PC-9 (cell line): ENCODE measurements at regions not wholly inside any gene's neighbourhood (a gene's known extent, or its start where the extent isn't known, plus 50 kb on each side); places are given as distances from the start of the nearest gene placed in this dataset.

Source experiments
- BruUV-seq: library from RNA; stranded (reverse); fragments of 400-500 nt; replicated peaks from 2 replicates; lab custom pipeline; 2021; lab: Mats Ljungman, UMichigan
- CTCF ChIA-PET: fragments of 300-600 bp; sonication (Branson Sonifier 250); formaldehyde crosslinking; loops from one replicate; lab custom pipeline; 2022; ENCODE audit warnings: antibody characterized with exemption; lab: Charles Lee
- POLR2A ChIA-PET: fragments of 300-600 bp; sonication (Branson Sonifier 250); formaldehyde crosslinking; loops from one replicate; lab custom pipeline; 2022; ENCODE audit warnings: antibody characterized with exemption; ENCODE audit not compliant: unreplicated experiment; lab: Charles Lee
- DNase-seq, 2 experiments: peaks; one replicate each; pipeline versions ENCODE4 v3.0.0 to v3.0.0-alpha.2; 2015 to 2022; ENCODE audit warnings: mixed read lengths in 1 of 2
- H2AFZ ChIP-seq: fragments of 200-600 bp; sonication (generic); 2 replicates; pipeline ENCODE4 v1.8.1; 2017; ENCODE audit warnings: antibody characterized with exemption
- H3F3A ChIP-seq: fragments of 200-600 bp; sonication (generic); 2 replicates; pipeline ENCODE4 v1.8.1; 2017; ENCODE audit warnings: antibody characterized with exemption, mild to moderate bottlenecking, low read depth; ENCODE audit not compliant: insufficient read depth
- H3K27ac ChIP-seq: fragments of 200-600 bp; sonication (generic); 2 replicates; pipeline ENCODE4 v1.6.1; 2016; ENCODE audit warnings: mixed run types
- H3K27me3 ChIP-seq: fragments of 200-600 bp; sonication (generic); 2 replicates; pipeline ENCODE4 v1.6.1; 2016; ENCODE audit warnings: low read depth, mixed run types; ENCODE audit not compliant: insufficient read depth
- H3K36me3 ChIP-seq: fragments of 200-600 bp; sonication (generic); 2 replicates; pipeline ENCODE4 v1.6.1; 2016; ENCODE audit warnings: low read depth, mixed run types
- H3K4me1 ChIP-seq: fragments of 200-600 bp; sonication (generic); replicated peaks from 2 replicates; pipeline ENCODE4 v1.6.1; 2016; ENCODE audit warnings: mixed run types; ENCODE audit not compliant: insufficient read depth
- H3K4me2 ChIP-seq: fragments of 200-600 bp; sonication (generic); 2 replicates; pipeline ENCODE4 v1.6.1; 2017; ENCODE audit warnings: mixed run types
- H3K4me3 ChIP-seq: fragments of 200-600 bp; sonication (generic); 2 replicates; pipeline ENCODE4 v1.6.1; 2016; ENCODE audit warnings: mixed run types
- H3K79me2 ChIP-seq: fragments of 200-600 bp; sonication (generic); 2 replicates; pipeline ENCODE4 v1.6.1; 2017; ENCODE audit warnings: low read depth, mixed run types
- H3K9me2 ChIP-seq: fragments of 200-600 bp; sonication (generic); 2 replicates; pipeline ENCODE4 v1.8.1; 2017; ENCODE audit warnings: mild to moderate bottlenecking; ENCODE audit not compliant: insufficient read depth
- H3K9me3 ChIP-seq: fragments of 200-600 bp; sonication (generic); 2 replicates; pipeline ENCODE4 v1.8.1; 2016; ENCODE audit warnings: low read depth; ENCODE audit not compliant: insufficient read depth
- H4K20me1 ChIP-seq: fragments of 200-600 bp; sonication (generic); 2 replicates; pipeline ENCODE4 v1.8.1; 2017; ENCODE audit not compliant: insufficient read depth
- EZH2 ChIP-seq: fragments of 200-600 bp; sonication (generic); IDR thresholded peaks from 2 replicates; pipeline ENCODE4 v1.8.0; 2017; ENCODE audit warnings: antibody characterized with exemption, low read depth
- intact Hi-C: fragments of 100-400 bp; cut with micrococcal nuclease; formaldehyde crosslinking; loops from one replicate; pipeline ENCODE4 v1.10.0; 2022; ENCODE audit not compliant: unreplicated experiment
- TF ChIP-seq, protein P1 (sequence below): fragments of 200-600 bp; sonication (generic); conservative IDR thresholded peaks from 2 replicates; pipeline ENCODE4 v1.6.1; 2017; ENCODE audit warnings: mixed run types, antibody characterized with exemption, mild to moderate bottlenecking, moderate library complexity

DNA sequence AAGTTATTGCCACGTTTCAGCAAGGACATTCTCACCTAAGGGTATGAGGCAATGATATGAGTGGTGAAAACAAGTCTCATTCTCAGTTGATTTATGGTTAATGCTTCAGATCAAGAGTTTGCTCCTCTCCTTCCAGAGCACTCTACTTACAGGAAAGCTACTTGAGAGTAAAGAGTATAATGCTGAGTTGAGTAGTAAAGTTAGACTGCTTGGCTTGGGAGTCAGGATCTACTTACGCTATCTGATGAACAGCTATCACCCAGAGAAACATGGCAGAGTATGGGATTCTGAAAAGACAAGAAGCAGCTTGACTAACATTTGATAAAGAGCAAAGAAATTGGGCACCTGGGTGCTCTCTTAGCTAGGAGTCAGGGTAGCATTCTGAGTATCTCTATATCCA lies 211.8 kb downstream of the GLUD2 start:
- no peaks in the 10 kb centered on the region for H3F3A ChIP-seq
- H2AFZ ChIP-seq: no peak overlapping the region
- no peak overlapping the region for H3K4me2 ChIP-seq
- TF ChIP-seq, protein P1, sequence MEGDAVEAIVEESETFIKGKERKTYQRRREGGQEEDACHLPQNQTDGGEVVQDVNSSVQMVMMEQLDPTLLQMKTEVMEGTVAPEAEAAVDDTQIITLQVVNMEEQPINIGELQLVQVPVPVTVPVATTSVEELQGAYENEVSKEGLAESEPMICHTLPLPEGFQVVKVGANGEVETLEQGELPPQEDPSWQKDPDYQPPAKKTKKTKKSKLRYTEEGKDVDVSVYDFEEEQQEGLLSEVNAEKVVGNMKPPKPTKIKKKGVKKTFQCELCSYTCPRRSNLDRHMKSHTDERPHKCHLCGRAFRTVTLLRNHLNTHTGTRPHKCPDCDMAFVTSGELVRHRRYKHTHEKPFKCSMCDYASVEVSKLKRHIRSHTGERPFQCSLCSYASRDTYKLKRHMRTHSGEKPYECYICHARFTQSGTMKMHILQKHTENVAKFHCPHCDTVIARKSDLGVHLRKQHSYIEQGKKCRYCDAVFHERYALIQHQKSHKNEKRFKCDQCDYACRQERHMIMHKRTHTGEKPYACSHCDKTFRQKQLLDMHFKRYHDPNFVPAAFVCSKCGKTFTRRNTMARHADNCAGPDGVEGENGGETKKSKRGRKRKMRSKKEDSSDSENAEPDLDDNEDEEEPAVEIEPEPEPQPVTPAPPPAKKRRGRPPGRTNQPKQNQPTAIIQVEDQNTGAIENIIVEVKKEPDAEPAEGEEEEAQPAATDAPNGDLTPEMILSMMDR: no peak
- TF ChIP-seq EZH2: no peak
- BruUV-seq: no TSS peak
- POLR2A ChIA-PET: no interaction called here
- CTCF ChIA-PET: no interaction called here
- DNase-seq: no peak
- no peaks in the 10 kb centered on the region for H3K9me2 ChIP-seq
- no peak overlapping the region for H3K27ac ChIP-seq
- intact Hi-C loops: no loop called here
- H3K79me2 ChIP-seq: no peaks in the 10 kb centered on the region
- H3K36me3 ChIP-seq: no peaks in the 10 kb centered on the region
- H3K4me1 ChIP-seq: no peaks in the 10 kb centered on the region
- no peaks in the 10 kb centered on the region for H4K20me1 ChIP-seq
- H3K9me3 ChIP-seq: no peaks in the 10 kb centered on the region
- no peaks in the 10 kb centered on the region for H3K27me3 ChIP-seq
- no peak overlapping the region for H3K4me3 ChIP-seq

DNA sequence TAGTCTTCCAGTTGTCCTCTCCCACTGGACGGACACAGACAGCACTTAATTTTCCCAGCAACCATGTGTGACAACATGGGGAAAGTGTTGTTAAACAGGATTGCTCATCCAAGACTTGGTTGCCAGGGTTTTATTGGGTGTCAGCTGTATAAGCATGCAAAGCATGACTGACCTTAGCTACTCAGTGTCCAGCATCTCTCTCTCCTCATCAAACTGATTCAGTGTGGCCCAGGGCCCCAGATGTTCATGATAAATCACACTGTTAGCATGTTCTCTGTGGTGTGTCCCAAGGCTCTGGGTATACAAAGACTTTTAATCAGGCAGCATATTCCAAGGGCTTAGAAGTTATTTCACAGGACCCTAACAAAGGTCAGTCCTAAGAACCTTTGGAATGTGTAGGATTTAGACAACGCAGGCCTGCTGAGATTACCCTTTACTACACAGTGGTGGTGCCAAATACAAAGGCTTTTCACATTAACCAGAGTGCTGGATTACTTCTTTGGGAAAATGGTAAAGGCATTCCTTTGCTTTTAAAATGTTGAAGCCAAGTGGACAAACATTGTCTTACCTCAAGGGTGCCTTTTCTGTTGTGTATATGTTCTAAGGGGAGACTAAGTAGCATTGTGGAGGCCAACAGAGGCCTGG lies 213.3 kb downstream of the GLUD2 start:
- Histone ChIP-seq H3K79me2 (no peaks in the 10 kb centered on the region), H3K4me2 (no peak overlapping the region), H3F3A (no peaks in the 10 kb centered on the region), H3K27me3 (no peaks in the 10 kb centered on the region), H3K4me3 (no peak overlapping the region), H3K9me3 (no peaks in the 10 kb centered on the region), H3K4me1 (no peaks in the 10 kb centered on the region), H3K9me2 (no peaks in the 10 kb centered on the region), H2AFZ (no peak overlapping the region), H3K36me3 (no peaks in the 10 kb centered on the region), H4K20me1 (no peaks in the 10 kb centered on the region), H3K27ac (no peak overlapping the region)
- TF ChIP-seq, protein P1: no peak
- TF ChIP-seq EZH2: no peak
- BruUV-seq: no TSS peak
- no peak for DNase-seq
- ChIA-PET CTCF (no interaction called here), POLR2A (no interaction called here)
- intact Hi-C loops: no loop called here

DNA sequence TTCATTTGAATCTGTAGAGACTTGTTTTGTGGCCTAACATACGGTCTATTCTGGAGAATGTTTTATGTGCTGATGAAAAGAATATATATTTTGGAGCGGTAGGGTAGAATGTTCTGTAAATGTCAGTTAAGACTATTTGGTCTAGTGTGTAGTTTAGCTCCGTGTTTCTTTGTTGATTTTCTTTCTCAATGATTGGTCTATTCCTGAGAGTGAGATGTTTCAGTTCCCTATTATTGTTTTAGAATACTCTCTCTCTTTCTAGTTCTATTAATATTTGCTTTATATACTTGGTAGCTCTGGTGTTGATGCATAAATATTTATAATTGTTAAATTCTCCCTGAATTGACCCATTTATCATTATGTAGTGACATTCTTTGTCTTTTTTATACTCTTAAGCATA lies 236.5 kb downstream of the GLUD2 start:
- Histone ChIP-seq H3K9me2 (no peaks in the 10 kb centered on the region), H3K27ac (no peak overlapping the region), H3K9me3 (no peaks in the 10 kb centered on the region), H3F3A (no peaks in the 10 kb centered on the region), H3K4me3 (no peak overlapping the region), H3K27me3 (no peaks in the 10 kb centered on the region), H4K20me1 (no peaks in the 10 kb centered on the region), H3K4me2 (no peak overlapping the region), H2AFZ (no peak overlapping the region), H3K4me1 (no peaks in the 10 kb centered on the region), H3K79me2 (no peaks in the 10 kb centered on the region), H3K36me3 (no peaks in the 10 kb centered on the region)
- ChIA-PET CTCF (no interaction called here), POLR2A (no interaction called here)
- DNase-seq: no peak
- intact Hi-C loops: no loop called here
- TF ChIP-seq EZH2: no peak
- TF ChIP-seq, protein P1: no peak
- BruUV-seq: no TSS peak
